ENCODE measurements at regions not wholly inside any gene's neighbourhood (a gene's known extent, or its start where the extent isn't known, plus 50 kb on each side); places are given as distances from the start of the nearest gene placed in this dataset.

- DNase-seq: no peak
Measured at GRCh38 chr5:149441986-149442385, 62.9 kb upstream of the IL17B start.

- DNase-seq: no peak
Measured at GRCh38 chr5:149441194-149441753, 62.2 kb upstream of the IL17B start.

- no peak for DNase-seq
Measured at GRCh38 chr5:149439899-149440542, 60.9 kb upstream of the IL17B start.

- no peak for DNase-seq
Measured at GRCh38 chr5:149438711-149439132, 59.6 kb upstream of the IL17B start.

GRCh38 chr5:149438281-149438680 lies 59.2 kb upstream of the IL17B start:
- no peak for DNase-seq

- DNase-seq: no peak
Measured at GRCh38 chr5:149437391-149438040, 58.4 kb upstream of the IL17B start.

GRCh38 chr5:149435660-149436059 lies 56.6 kb upstream of the IL17B start:
- DNase-seq: no peak

GRCh38 chr5:149435015-149435376 lies 55.9 kb upstream of the IL17B start:
- DNase-seq: no peak

GRCh38 chr5:149434162-149435014 lies 55.3 kb upstream of the IL17B start:
- peak; percentile 47 for DNase-seq

- no peak for DNase-seq
Measured at GRCh38 chr5:149433524-149434131, 54.5 kb upstream of the IL17B start.

- DNase-seq: no peak
Measured at GRCh38 chr5:149432911-149433401, 53.9 kb upstream of the IL17B start.

- DNase-seq: no peak
Measured at GRCh38 chr5:149432376-149432775, 53.3 kb upstream of the IL17B start.

GRCh38 chr5:149429839-149430721 lies 51.0 kb upstream of the IL17B start:
- DNase-seq: no peak

Measured in stimulated activated CD4-positive, alpha-beta T cell treated with anti-CD3 and anti-CD28 coated beads, Interleukin-12 subunit alpha, Interleukin-12 subunit beta, amount 100 ng/mL, for 4 hours (primary cell).